Fibroblast of mammary gland (primary cell): ENCODE measurements at regions not wholly inside any gene's neighbourhood (a gene's known extent, or its start where the extent isn't known, plus 50 kb on each side); places are given as distances from the start of the nearest gene placed in this dataset.

ENCODE experiments used
- DNase-seq: peaks from one replicate; pipeline ENCODE4 v3.0.0-alpha.2; 2010; ENCODE audit warnings: low read depth
- H3K4me3 ChIP-seq: 2 replicates; pipeline ENCODE4 v1.5.1; 2011; ENCODE audit warnings: low read depth, mild to moderate bottlenecking, low read length, moderate library complexity; ENCODE audit not compliant: control insufficient read depth
- TF ChIP-seq, protein P1 (sequence below): conservative IDR thresholded peaks from 2 replicates; pipeline ENCODE4 v1.5.1; 2011; ENCODE audit warnings: low read depth, low read length, inconsistent platforms; ENCODE audit not compliant: control insufficient read depth, insufficient read depth

- no peak for DNase-seq
- TF ChIP-seq, protein P1, sequence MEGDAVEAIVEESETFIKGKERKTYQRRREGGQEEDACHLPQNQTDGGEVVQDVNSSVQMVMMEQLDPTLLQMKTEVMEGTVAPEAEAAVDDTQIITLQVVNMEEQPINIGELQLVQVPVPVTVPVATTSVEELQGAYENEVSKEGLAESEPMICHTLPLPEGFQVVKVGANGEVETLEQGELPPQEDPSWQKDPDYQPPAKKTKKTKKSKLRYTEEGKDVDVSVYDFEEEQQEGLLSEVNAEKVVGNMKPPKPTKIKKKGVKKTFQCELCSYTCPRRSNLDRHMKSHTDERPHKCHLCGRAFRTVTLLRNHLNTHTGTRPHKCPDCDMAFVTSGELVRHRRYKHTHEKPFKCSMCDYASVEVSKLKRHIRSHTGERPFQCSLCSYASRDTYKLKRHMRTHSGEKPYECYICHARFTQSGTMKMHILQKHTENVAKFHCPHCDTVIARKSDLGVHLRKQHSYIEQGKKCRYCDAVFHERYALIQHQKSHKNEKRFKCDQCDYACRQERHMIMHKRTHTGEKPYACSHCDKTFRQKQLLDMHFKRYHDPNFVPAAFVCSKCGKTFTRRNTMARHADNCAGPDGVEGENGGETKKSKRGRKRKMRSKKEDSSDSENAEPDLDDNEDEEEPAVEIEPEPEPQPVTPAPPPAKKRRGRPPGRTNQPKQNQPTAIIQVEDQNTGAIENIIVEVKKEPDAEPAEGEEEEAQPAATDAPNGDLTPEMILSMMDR: no peak
- H3K4me3 ChIP-seq: no peak overlapping the region
Measured at GRCh38 chr5:58264276-58264675, 195.6 kb downstream of the PLK2 start.

DNA sequence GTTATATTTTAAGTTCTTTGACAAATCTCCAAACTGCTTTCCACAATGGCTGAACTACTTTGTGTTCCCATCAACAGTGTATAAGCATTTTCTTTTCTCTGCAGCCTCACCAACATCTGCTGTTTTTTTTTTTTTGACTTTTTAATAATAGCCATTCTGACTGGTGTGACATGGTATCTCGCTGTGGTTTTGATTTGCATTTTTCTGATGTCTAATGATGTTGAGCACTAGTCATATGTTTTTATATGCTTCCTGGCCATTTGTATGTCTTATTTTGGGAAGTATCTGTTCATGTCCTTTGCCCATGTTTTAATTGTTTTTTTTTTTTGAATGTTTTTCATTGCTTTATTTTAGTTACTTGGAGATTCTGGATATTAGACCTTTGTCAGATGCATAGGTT lies 196.6 kb downstream of the PLK2 start:
- H3K4me3 ChIP-seq: no peak overlapping the region
- TF ChIP-seq, protein P1: no peak
- no peak for DNase-seq

GRCh38 chr5:58262226-58262625 lies 197.7 kb downstream of the PLK2 start:
- DNase-seq: no peak
- TF ChIP-seq, protein P1: no peak
- H3K4me3 ChIP-seq: no peak overlapping the region

DNA sequence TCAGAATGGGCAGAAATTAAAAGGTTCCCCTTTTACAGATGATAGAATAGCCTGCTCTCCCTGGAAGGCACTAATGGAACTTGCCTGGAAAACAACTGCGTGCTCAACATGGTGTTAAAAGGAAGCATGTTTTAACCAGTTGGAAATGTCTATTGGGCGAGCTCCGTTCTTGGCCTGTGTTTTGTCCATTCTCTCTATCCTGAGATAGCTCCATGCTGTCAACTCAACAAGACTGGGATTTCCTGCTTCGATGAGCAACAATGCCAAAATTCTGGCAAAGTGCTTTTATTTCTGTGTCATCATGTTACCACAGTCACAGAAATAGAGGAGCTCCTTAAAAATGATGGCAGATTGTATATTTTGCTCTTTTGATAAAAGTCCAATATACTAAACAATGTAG lies 198.3 kb downstream of the PLK2 start:
- DNase-seq: peak; percentile 63
- no peak overlapping the region for H3K4me3 ChIP-seq
- TF ChIP-seq, protein P1: no peak

- TF ChIP-seq, protein P1: no peak
- no peak overlapping the region for H3K4me3 ChIP-seq
- DNase-seq: no peak
Measured at GRCh38 chr5:58260243-58260642, 199.6 kb downstream of the PLK2 start.

- TF ChIP-seq, protein P1: no peak
- peak; percentile 83 for DNase-seq
Measured at GRCh38 chr5:58259685-58260152, 200.2 kb downstream of the PLK2 start.

More at GRCh38 chr5:58259685-58260152, 200.2 kb downstream of the PLK2 start:
- no peak overlapping the region for H3K4me3 ChIP-seq
